ENCODE measurements at regions not wholly inside any gene's neighbourhood (a gene's known extent, or its start where the extent isn't known, plus 50 kb on each side); places are given as distances from the start of the nearest gene placed in this dataset.
"Not testable (repeated sequence)": the region's sequence is repeated elsewhere in the genome, so short reads cannot be mapped to it uniquely, and the experiment has no call there.

DNA sequence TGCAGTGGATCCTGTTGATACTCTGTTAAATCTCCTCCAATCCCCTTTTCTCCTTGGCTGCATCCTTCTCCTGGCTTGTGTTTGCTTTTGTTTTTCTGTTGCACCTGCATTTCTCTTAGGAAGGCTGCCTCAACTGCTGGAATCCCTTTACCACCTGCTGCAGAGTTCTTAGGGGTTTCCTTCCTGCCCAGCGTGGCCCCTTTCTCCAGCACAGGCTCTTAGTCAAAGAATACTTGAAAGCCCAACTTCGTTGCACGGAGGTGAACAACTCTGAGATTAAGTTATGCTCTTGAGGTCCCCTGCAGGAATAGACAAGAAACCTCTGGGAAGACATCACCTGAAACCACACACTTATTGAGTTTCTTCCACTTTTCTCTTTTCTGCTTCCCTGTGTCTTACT, 121.6 kb upstream of the GRM7 start:
- DNase-seq, result no peak

DNA sequence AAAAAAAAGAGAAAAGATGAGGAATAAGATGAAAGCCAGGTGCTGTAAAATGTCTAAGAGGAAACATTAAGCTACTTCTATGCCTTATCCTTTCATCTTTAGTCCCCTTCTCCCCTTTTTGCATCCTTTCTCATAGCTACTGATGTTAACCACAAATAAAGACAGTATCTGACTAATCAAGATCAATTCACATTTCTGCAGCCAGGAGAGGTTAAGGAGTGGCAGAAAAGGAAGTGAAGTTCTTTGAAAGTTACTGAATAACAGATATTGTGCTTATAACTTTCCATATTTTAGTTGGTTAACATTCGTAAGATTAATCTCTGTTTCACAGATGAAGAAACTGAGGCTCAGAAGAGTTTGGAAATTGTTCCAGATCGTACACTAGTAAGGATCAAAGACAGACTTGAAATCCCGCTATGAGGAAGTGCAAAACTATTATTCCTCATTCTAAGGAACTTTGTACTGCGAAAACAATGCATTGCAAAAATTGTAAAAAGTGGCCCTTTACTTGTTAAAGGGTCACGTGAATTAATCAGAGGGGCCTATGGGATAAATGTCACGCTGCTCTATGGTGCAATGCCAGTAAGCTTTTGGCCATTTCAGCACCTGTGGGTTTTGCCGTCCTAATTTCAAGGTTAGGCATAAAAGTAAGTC, 117.7 kb upstream of the GRM7 start:
- DNase-seq, result no peak

DNA sequence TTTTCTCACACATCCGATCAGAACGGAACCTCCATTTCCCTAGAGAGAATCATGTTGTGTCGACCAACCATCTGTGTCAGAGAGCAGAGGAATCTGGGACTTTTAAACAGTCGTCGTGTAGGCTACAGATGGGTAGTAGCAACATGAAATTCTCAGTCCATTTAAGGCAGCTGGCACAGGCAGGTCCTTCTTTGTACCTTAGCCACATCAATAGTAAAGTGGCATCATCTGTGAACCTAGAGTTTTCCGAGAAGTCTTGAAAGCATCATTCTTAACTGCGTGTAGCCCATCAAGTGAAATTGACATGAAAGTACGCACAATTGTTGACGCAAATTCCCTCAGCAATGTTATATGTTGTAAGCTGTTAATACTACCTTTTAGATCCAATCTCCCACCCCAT, 114.5 kb upstream of the GRM7 start:
- DNase-seq, result no peak

DNA sequence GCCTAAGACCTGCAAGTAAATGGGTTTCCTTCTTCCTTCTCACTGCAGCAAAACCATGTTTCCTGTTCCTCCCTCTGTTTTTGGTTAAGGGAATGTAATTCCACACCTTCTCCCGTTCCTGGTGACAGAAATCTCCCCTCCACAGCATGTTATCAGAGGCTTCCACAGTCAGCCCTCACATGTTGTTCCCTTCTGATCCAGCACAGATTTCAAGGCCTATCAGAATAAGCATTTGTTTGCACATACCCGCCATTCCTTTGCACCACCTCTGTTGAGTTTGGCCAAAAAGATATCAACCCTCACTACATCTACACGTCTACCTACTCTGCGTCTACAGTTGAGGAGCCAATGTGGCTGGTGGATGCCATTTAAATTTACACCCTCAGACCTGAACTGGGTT, 113.9 kb upstream of the GRM7 start:
- no peak for DNase-seq

DNA sequence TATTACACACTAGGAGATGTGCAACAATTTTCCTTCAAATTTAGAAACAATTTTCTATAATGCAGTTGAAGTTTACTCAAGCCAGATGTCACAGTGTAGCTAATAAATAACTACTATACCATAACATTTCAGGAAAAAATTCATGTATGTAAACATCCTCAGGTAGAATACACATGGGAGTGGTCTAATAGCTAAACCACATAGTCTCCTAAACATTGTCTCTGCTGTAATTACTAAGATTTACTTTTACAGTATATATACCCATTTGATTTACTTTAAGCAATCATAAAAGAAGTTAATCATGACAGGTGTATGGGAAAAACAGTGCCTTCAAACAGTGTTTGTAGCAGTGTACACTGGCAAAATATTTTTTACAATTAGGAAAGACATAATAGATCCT, 110.1 kb upstream of the GRM7 start:
- no peak for DNase-seq

DNA sequence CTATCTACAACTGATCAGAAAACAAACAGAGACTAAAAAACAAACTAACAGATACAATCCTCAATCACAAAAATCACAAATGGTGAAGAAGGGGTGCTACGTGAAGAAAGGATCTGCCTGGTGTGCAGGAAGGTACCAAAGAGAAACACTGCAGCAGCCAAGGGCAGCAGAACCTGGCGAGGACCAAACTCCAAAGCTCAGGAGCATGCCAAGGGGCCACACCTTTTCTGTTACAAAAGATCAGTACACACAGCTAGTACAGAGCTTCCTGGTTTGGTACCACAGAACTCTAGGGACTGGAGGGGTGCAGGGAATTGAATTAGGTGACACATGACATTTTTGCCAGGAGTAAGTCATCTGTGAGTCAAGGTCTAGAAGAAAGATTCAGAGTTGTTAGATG, 107.4 kb upstream of the GRM7 start:
- no peak for DNase-seq

DNA sequence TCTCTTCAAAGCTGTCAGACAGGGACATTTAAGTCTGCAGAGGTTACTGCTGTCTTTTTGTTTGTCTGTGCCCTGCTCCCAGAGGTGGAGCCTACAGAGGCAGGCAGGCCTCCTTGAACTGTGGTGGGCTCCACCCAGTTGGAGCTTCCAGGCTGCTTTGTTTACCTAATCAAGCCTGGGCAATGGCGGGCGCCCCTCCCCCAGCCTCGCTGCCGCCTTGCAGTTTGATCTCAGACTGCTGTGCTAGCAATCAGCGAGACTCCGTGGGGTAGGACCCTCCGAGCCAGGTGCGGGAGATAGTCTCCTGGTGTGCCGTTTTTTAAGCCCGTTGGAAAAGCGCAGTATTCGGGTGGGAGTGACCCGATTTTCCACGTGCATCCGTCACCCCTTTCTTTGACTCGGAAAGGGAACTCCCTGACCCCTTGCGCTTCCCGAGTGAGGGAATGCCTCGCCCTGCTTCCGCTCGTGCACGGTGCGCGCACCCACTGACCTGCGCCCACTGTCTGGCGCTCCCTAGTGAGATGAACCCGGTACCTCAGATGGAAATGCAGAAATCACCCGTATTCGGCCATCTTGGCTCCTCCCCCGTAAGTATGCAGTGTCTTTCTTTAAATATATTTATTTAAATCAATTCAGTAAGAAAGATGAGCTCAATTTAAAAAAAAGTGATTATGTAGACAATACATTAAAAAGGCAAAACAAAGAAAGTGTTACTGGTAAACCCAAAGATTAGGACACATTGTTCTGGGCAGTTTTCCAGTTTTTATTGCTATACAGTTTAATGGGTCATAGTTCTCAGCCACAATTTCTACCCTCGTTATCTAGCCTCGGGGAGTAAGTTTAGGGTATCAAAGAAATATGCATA, 91.2 kb upstream of the GRM7 start:
- DNase-seq, result not testable (repeated sequence)

DNA sequence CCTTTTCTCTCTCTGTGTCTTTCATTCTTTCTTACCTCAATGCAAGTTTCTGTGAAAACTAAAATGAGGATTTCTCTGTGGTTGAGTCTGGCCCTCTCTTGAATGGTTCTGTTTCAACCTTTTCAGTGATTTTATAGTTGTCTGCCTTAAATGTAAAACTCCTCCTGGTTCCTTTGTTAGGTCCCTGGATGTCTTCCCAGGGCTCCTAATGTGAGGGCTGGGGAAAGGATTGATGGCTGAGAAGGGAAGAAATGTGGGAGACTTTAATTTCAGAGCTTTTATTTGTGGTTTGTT, 90.6 kb upstream of the GRM7 start:
- no peak for DNase-seq

DNA sequence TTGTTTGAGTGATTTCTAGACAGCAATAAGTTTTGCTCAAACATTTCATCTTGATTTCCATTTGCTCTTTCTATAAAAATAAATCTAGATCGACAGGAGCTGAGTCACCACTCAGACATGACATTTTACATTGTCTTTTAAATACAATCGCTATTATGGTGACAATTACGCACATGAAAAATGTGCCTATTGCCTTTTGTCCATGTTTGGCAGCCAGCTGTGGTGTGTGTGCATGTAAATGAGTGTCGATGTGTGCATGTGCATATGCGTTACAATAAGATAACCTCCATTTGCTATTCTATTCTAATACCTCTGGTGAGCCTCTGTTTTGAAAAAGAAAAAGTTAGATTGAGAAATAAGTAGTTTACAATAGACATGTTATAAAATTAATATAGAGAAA, 89.7 kb upstream of the GRM7 start:
- peak in 1 of 56 donors; percentile 2 for DNase-seq

DNA sequence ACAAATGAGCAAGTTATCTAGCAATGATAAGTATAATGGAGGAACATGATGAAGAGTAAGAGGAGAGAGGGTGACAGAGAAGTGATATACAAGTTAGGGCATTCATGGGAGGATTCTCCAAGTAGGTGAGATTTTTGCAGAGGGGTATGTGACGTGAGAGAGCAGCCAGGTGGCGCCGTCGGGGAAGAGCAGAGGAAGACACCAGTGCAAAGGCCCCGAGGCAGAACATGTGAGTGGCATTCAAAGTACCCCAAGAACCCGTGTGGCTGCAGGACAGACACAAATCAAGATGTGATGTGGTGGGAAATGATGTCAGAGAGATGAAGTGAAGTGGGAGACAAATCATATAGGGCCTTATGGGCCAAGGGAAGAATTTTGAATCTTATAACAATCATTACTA, 81.8 kb upstream of the GRM7 start:
- no peak for DNase-seq

DNA sequence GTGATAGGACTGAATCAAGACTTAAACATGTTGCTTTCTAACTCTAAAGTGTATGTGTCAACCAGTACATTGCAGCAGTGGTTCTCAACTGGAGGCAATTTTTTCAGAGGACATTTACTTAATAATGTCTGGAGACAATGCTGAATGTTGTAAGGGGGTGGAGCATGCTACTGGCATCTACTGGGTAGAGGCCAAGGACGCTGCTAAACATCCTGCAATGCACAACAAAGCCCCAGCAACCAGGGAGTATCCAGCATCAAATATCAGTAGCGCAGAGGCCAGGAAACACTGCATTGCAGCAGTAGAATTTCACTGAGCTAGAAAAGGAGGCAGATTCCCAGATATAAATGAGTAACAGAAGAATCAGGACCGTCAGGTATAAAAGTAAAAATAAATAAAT, 79.8 kb upstream of the GRM7 start:
- no peak for DNase-seq

DNA sequence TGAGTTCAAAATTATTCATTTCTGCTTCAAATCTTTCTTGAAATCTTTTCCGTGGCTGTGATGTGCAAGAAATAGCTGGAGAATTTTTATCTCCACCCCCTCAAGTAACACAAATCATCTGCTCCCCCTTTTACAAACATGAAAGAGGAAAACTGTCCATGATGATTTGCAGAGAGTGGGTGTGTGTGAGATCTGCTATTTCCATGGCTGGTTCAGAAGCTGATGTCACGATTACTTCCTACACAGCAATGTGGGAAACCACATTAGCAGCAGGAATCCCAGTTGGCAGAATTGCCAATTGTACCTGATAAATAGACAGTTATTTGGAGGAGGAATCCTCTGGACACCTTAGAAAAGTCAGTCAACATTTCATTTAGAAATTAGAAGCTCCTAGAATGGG, 75.2 kb upstream of the GRM7 start:
- DNase-seq, result peak in 9 of 56 donors; percentile 2 to 43 (median 14)

DNA sequence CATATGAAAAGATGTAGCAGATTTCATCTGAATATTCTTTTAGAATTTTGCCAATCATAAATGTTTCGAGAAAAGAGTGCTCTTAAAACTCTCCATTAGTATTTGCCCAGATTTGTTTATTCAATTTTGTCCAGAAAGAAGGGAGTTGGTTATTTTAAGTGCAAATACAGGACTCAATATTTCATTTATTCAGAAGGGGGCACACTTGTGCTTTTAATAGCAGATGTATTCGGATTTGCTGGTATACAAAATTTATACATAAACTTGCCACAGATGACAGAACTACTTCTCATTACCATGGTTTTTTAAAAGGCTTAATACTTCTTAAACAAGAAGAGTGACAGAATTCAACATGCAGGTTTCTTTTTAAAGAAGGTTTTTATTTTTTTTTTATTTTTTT, 69.8 kb upstream of the GRM7 start:
- DNase-seq, result no peak

DNA sequence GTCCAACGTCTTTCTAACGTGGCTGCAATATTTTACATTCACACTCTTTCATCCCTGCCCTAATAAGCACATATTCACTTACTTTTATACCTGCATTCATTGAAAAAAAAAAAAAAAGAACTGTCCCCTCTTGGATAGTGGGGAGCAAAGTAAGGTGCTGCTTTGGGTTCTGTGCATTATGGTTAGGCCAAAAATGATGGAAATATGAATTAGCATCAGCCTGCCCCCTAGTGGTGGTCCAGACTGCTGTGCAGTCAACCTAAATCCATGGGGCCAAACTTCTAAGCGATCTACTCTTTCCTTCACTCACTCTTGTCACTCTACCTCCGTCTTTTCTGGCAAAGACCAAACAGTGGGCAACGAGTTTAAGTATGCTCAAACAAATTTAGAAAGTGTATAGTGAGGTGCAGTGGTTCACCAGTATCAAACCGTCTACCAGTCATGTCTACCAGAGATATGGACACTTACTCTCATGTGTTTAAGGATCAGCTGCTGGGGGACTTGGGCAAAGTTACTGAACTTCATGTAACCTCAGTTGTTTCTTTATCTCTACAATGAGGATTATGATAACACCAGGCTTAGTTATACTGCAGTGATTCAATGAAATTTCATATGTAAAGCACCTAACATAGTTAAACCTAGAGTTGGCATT, 61.5 kb upstream of the GRM7 start:
- peak in 10 of 56 donors; percentile 1 to 24 (median 6) for DNase-seq

DNA sequence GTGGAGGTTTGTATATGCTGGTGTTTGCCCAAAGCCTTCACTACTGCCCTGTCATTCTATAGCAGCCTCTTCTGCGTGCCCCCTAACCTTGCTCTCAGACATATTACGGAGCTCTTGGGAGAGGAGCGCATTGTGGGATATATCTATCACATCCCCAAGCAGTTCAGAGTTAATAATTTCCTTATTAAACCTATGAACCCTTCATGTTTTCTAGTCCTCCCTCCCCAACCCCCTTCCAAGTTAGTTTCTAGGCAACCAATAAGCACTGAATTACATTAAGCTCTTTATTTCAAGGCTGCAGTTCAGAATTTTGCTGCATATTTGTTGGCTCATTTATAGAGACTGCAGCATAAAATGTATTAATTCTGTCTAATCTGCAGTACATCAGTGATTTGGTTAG, 57.3 kb upstream of the GRM7 start:
- DNase-seq, result peak in 1 of 56 donors; percentile 2

DNA sequence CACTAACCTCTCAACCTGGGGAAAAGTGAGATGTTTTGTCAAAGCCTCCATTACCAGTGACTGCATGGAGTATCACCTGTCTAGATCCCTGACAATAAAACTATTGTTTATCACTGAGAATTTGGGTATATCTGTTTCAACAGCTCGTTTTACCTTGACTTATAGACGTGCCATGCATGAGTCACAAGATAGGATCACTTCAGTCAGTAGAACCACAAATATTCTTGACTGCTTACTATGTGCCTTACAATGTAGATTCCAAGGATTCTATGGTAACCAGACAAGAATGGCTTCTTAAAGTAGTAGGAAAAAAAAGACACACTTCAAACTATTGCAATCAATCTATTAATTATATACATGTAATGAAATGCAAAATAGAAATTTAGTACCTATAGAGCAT, 55.7 kb upstream of the GRM7 start:
- DNase-seq, result no peak

DNA sequence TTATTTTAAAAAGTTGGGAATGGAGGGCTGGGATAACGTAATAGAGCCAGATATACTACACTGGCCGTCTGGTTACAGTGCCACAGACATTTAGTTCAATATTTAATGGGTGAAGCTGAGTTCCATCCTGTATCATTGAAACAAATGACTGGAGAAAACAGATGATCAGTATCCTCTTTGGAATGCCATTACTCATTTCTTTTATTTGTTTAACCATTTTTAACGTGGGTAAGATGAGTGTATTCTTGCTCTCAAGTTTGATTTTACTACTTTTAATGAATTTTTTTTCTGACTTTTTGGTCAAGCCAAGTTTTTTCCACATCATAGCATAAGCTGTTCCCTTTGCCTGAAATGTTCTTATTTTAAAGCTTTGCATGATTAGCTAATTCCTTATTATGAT, 53.9 kb upstream of the GRM7 start:
- DNase-seq, result no peak

DNA sequence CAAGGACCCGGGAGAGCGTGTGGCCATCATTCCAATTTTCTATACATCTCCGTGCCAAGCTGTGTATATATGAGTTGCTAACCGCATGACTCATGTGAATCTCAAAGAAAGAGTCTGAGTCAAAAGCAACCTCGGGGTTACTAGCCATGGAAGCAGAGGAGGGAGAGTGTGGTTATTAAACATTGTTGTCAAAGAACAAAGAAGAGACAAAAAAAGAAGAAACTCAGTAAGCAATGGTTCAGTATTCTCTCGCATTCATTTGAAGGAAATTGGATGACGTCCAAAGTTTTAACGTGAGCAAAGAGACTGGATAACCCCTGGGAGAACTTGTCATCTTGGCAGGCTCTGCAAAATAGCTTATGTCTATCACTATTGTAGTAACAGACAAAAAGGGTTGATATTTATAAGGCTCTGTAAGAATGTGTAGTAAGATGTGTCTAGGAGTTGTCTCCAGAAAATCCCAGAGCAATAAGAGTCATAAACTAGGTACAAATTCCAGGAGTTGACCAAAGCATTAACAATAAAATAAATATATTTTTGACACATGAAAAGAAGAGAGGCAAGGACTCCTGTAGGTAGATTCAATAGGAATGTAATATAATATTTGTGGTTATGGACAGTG, 52.8 kb upstream of the GRM7 start:
- no peak for DNase-seq

DNA sequence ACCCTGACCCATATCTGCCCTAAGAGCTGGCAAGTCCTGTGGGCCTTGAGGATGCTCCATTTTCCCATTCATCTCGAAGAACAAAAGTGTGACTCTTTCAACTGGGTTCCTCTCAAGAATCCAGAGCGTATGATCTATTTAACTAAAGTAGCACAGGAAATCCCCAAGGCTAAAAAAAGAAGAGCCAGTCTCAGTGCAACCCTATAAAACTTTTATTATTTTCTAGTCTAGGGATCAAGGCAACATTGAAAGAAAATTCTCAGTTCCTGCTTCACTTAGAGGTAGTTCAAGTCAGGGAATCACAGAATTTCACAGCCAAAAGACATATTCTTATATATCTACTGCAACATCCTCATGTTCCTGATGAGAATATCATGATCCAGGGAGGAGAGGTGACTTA, 51.6 kb upstream of the GRM7 start:
- DNase-seq, result no peak
